ENCODE measurements at regions not wholly inside any gene's neighbourhood (a gene's known extent, or its start where the extent isn't known, plus 50 kb on each side); places are given as distances from the start of the nearest gene placed in this dataset.

DNA sequence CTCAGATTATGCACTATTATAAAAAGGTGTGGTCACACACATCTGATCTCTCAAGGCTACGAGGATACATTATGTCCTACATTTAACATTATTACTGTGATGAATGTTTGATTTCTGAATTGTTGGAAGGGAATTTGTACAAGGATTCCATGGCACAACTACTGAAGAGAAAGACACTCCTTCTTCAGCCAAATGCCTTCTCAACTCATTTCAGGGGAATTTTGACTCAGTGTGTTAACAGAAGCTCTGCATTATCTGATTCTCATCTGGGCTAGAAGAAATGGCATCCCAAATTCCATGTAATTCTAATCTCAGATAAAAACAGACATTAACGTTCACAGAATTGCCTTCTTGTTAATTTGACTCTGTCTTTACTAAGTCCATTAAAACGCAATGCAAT lies 477.7 kb downstream of the PDGFC start:
- TF ChIP-seq, protein P1, sequence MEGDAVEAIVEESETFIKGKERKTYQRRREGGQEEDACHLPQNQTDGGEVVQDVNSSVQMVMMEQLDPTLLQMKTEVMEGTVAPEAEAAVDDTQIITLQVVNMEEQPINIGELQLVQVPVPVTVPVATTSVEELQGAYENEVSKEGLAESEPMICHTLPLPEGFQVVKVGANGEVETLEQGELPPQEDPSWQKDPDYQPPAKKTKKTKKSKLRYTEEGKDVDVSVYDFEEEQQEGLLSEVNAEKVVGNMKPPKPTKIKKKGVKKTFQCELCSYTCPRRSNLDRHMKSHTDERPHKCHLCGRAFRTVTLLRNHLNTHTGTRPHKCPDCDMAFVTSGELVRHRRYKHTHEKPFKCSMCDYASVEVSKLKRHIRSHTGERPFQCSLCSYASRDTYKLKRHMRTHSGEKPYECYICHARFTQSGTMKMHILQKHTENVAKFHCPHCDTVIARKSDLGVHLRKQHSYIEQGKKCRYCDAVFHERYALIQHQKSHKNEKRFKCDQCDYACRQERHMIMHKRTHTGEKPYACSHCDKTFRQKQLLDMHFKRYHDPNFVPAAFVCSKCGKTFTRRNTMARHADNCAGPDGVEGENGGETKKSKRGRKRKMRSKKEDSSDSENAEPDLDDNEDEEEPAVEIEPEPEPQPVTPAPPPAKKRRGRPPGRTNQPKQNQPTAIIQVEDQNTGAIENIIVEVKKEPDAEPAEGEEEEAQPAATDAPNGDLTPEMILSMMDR (IDR thresholded peaks at IDR 0.05) = no peak
- TF ChIP-seq POLR2A (IDR thresholded peaks at IDR 0.05) (no peak), POLR2AphosphoS5 (IDR thresholded peaks at IDR 0.05) (no peak), EP300 (IDR thresholded peaks at IDR 0.05) (no peak)

Measured in sigmoid colon (tissue), 4 donors.